ENCODE measurements at regions not wholly inside any gene's neighbourhood (a gene's known extent, or its start where the extent isn't known, plus 50 kb on each side); places are given as distances from the start of the nearest gene placed in this dataset.

DNA sequence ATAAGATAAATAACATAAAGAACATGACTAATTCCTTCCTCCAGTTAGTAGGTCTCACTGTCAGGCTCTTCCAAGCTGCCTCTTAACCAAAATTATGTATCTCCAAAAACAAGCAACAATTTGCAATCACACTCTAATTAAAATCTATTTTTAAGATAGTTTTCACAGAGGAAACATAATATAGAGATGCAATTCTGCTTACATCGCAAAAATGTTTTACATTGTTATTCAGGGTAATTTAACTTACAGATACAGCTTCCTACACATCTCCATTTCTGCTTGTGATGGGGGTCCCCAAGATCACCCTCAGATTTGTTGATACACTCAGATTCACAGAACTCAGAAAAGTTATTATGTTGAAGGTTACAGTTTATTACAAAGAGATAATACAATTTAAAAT is 115.5 kb downstream of the DSC3 start:
- Histone ChIP-seq H3K9me2 (replicated peaks; ENCODE audit: low read depth, low read length) (no peaks in the 10 kb centered on the region), H3K27me3 (ENCODE audit: insufficient read depth, low read length, poor library complexity, severe bottlenecking) (no peaks in the 10 kb centered on the region), H4K20me1 (ENCODE audit: insufficient read depth, low read length, poor library complexity, severe bottlenecking) (no peaks in the 10 kb centered on the region), H3K4me3 (ENCODE audit: low read length, poor library complexity, severe bottlenecking) (no peak overlapping the region), H2AFZ (ENCODE audit: low read length) (0 out of 2 replicates have a peak overlapping the region, but pooled peaks have one; percentile 28), H3K9ac (ENCODE audit: low read depth, low read length, poor library complexity, severe bottlenecking) (no peak overlapping the region), H3K79me2 (ENCODE audit: insufficient read depth, low read length) (no peaks in the 10 kb centered on the region), H3K4me1 (ENCODE audit: insufficient read depth, low read length, poor library complexity, severe bottlenecking) (peaks cover 10% of the 10 kb centered on the region), H3K36me3 (ENCODE audit: insufficient read depth, low read length) (no peaks in the 10 kb centered on the region), H3K9me3 (ENCODE audit: insufficient read depth, low read depth, low read length) (no peaks in the 10 kb centered on the region), H3F3A (ENCODE audit: low read depth) (no peaks in the 10 kb centered on the region), H3K4me2 (ENCODE audit: low read depth, low read length, poor library complexity, severe bottlenecking) (no peak overlapping the region)
- no peak for TF ChIP-seq EZH2phosphoT487 (IDR thresholded peaks at IDR 0.05; ENCODE audit: borderline replicate concordance)
- TF ChIP-seq, protein P1, sequence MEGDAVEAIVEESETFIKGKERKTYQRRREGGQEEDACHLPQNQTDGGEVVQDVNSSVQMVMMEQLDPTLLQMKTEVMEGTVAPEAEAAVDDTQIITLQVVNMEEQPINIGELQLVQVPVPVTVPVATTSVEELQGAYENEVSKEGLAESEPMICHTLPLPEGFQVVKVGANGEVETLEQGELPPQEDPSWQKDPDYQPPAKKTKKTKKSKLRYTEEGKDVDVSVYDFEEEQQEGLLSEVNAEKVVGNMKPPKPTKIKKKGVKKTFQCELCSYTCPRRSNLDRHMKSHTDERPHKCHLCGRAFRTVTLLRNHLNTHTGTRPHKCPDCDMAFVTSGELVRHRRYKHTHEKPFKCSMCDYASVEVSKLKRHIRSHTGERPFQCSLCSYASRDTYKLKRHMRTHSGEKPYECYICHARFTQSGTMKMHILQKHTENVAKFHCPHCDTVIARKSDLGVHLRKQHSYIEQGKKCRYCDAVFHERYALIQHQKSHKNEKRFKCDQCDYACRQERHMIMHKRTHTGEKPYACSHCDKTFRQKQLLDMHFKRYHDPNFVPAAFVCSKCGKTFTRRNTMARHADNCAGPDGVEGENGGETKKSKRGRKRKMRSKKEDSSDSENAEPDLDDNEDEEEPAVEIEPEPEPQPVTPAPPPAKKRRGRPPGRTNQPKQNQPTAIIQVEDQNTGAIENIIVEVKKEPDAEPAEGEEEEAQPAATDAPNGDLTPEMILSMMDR (conservative IDR thresholded peaks at IDR 0.05; ENCODE audit: low read length) = no peak

DNA sequence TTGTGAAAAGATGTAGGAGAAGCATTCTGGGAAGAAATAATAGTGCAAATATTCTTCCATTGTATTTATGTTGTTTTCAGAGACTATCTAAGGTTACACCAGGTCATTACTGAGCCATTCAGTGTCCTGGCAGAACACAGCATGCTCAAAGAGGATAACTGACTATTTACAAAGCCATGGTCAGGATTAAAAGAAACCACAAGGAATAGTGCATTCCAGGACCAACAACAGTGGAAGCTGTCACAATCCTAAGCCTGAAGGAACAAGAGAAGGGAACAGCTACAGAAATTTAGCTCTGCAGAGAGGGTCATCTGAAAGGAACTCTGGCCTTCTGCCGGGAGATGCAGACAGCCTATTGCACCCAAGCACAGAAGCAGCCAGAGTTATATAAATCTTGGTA is 116.7 kb downstream of the DSC3 start:
- Histone ChIP-seq H3K27me3 (ENCODE audit: insufficient read depth, low read length, poor library complexity, severe bottlenecking) (no peaks in the 10 kb centered on the region), H3K9ac (ENCODE audit: low read depth, low read length, poor library complexity, severe bottlenecking) (no peak overlapping the region), H3K9me2 (replicated peaks; ENCODE audit: low read depth, low read length) (no peaks in the 10 kb centered on the region), H3F3A (ENCODE audit: low read depth) (no peaks in the 10 kb centered on the region), H3K4me1 (ENCODE audit: insufficient read depth, low read length, poor library complexity, severe bottlenecking) (peaks cover 10% of the 10 kb centered on the region), H3K36me3 (ENCODE audit: insufficient read depth, low read length) (no peaks in the 10 kb centered on the region), H3K9me3 (ENCODE audit: insufficient read depth, low read depth, low read length) (no peaks in the 10 kb centered on the region), H3K79me2 (ENCODE audit: insufficient read depth, low read length) (no peaks in the 10 kb centered on the region), H3K4me3 (ENCODE audit: low read length, poor library complexity, severe bottlenecking) (no peak overlapping the region), H4K20me1 (ENCODE audit: insufficient read depth, low read length, poor library complexity, severe bottlenecking) (no peaks in the 10 kb centered on the region), H3K4me2 (ENCODE audit: low read depth, low read length, poor library complexity, severe bottlenecking) (no peak overlapping the region), H2AFZ (ENCODE audit: low read length) (0 out of 2 replicates have a peak overlapping the region, but pooled peaks have one; percentile 48)
- TF ChIP-seq EZH2phosphoT487 (IDR thresholded peaks at IDR 0.05; ENCODE audit: borderline replicate concordance) = no peak
- TF ChIP-seq, protein P1 (conservative IDR thresholded peaks at IDR 0.05; ENCODE audit: low read length) = no peak

DNA sequence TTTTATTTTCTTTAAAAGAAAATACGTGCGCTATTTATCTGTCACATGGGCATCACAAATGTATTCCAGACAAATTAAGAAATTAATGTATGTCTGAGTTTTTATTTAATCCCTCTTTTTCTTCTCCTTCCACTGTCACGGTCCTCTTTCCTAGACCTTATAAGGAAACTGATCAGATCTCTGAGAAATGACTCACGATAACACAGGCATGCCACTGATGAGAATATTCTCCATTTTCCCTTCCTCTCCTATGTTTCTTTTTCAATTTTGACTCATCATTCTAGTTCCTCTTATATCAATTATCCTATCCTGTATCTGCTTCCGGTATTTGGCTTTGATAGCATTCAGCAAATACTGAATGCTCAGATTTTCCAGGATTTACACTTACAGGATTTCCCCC is 121.8 kb downstream of the DSC3 start:
- Histone ChIP-seq H3K27me3 (ENCODE audit: insufficient read depth, low read length, poor library complexity, severe bottlenecking) (peaks cover 5% of the 10 kb centered on the region), H3K4me3 (ENCODE audit: low read length, poor library complexity, severe bottlenecking) (no peak overlapping the region), H3K9me3 (ENCODE audit: insufficient read depth, low read depth, low read length) (no peaks in the 10 kb centered on the region), H3K9ac (ENCODE audit: low read depth, low read length, poor library complexity, severe bottlenecking) (no peak overlapping the region), H2AFZ (ENCODE audit: low read length) (no peak overlapping the region), H3K4me1 (ENCODE audit: insufficient read depth, low read length, poor library complexity, severe bottlenecking) (no peaks in the 10 kb centered on the region), H3K79me2 (ENCODE audit: insufficient read depth, low read length) (no peaks in the 10 kb centered on the region), H3K4me2 (ENCODE audit: low read depth, low read length, poor library complexity, severe bottlenecking) (no peak overlapping the region), H4K20me1 (ENCODE audit: insufficient read depth, low read length, poor library complexity, severe bottlenecking) (no peaks in the 10 kb centered on the region), H3K9me2 (replicated peaks; ENCODE audit: low read depth, low read length) (no peaks in the 10 kb centered on the region), H3F3A (ENCODE audit: low read depth) (no peaks in the 10 kb centered on the region), H3K36me3 (ENCODE audit: insufficient read depth, low read length) (no peaks in the 10 kb centered on the region)
- no peak for TF ChIP-seq EZH2phosphoT487 (IDR thresholded peaks at IDR 0.05; ENCODE audit: borderline replicate concordance)
- TF ChIP-seq, protein P1 (conservative IDR thresholded peaks at IDR 0.05; ENCODE audit: low read length) = no peak
